TTC549 (cell line): ENCODE measurements at regions not wholly inside any gene's neighbourhood (a gene's known extent, or its start where the extent isn't known, plus 50 kb on each side); places are given as distances from the start of the nearest gene placed in this dataset.

Source experiments
- FAIRE-seq: peaks from 2 replicates; lab custom pipeline; 2012; peaks lifted over from hg19 to GRCh38; lab: Jason Lieb, UNC

- FAIRE-seq, result no peak
These were observed 63.0 kb upstream of the SP4 start for GRCh38 chr7:21364801-21365271.

DNA sequence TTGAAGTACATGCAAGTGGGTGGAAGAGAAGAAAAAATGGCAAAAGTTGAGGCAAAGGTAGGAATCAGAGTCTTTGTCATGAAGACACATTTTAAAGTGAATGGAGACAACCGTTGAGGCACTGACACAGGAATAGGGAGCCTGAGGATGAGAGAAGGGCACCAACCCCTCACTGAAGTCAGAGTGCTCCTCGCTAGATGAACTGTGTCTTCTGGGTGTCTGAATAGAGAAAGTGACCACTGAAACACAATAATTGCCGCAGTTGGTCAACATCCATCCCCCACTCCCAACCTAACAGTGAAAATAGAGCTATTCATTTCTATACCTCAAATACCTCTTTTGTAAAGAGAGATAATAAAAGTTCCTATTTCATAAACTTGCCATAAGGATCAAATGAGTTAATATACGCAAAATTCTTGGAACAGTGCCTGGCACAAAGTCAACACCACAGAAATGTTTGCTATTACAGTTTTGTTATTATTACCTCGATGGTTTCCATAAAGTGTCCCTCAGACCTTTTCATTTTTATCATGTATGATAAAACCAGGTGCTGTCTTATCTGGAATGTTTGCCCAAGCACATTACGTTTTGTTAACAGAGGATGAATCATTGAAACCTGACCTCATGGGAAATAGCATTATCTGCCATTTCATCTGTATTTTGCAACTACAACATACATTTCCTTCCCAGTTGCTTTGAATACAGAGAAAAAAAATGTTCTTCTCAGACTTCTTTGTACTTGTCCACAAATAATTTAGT, 61.8 kb upstream of the SP4 start:
- no peak for FAIRE-seq

GRCh38 chr7:21367081-21367480, 60.8 kb upstream of the SP4 start:
- no peak for FAIRE-seq

DNA sequence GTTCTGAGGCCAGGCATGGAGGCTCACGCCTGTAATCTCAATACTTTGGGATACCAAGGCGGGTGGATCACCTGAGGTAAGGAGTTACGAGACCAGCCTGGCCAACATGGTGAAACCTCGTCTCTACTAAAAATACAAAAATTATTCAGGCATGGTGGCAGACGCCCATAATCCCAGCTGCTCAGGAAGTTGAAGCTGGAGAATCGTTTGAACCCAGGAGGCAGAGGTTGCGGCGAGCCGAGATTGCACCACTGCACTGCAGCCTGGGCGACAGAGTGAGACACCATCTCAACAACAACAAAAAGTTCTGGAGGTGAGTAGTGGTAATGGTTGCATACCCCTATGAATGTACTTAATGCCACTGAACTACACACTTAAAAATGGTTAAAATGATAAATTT, 60.3 kb upstream of the SP4 start:
- no peak for FAIRE-seq

DNA sequence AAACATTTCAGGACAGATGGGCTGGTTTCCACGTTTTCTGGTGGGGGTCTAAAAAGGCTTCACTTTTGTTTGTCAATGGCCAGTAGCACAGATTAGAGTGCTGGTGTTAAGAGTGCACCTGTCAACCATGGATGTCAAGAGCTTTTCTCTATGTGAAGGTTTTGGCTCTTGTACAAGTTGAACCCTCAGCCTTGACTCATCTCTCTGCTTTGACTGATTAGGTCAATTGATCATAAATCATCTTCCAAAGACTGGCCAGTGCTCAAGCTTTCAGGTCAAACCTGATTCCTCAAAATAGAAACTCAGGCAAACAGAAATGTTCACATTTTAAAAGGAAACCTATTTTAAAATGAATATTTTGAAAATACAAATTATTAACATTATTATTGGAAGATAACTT, 59.6 kb upstream of the SP4 start:
- FAIRE-seq, result no peak

GRCh38 chr7:21370283-21370982, 57.5 kb upstream of the SP4 start:
- FAIRE-seq, result no peak

- no peak for FAIRE-seq
These were observed 56.5 kb upstream of the SP4 start for GRCh38 chr7:21371360-21371759.

- FAIRE-seq, result no peak
These were observed 54.9 kb upstream of the SP4 start for GRCh38 chr7:21373031-21373430.

GRCh38 chr7:21374134-21374533, 53.7 kb upstream of the SP4 start:
- no peak for FAIRE-seq

DNA sequence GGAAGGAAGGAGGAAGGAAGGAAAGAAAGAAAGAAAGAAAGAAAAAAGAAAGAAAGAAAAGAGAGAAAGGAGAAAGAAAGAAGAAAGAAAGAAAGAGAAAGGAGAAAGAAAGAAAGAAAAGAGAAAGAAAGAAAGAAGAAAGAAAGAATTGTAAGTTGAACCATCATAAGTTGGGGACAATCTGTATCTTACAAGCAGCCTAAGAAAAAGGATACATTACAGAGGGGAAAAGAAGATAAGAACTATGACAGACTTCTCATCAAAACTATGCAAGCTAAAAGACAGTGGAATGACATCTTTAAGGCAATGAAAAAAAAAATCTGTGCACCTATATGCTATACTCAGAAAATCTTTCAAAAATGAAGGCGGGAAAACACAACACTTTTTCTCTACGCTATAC, 50.3 kb upstream of the SP4 start:
- FAIRE-seq, result no peak
